ENCODE measurements at regions not wholly inside any gene's neighbourhood (a gene's known extent, or its start where the extent isn't known, plus 50 kb on each side); places are given as distances from the start of the nearest gene placed in this dataset.
"Not testable (repeated sequence)": the region's sequence is repeated elsewhere in the genome, so short reads cannot be mapped to it uniquely, and the experiment has no call there.

DNA sequence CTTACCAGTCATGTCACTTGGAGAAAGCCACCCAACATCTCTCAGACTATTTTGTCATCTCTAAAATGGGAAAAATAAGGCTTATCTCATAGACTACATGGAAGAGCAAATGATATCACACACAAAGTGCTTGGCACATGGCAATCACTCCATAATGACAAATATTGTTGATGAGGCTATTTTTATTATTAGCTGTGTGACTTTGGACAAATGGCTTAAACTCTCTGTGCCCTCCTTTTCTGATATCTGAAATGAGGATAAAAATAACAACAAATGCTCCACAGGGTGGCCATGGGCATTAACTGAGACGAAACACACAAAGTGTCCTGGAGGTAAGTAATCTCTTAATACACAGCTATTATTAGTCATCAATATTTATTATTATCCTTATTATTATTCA is 125.5 kb upstream of the HAND1 start:
- DNase-seq (ENCODE audit: low spot score), result no peak
- intact Hi-C loops (cut with DNase I), result no loop called here

DNA sequence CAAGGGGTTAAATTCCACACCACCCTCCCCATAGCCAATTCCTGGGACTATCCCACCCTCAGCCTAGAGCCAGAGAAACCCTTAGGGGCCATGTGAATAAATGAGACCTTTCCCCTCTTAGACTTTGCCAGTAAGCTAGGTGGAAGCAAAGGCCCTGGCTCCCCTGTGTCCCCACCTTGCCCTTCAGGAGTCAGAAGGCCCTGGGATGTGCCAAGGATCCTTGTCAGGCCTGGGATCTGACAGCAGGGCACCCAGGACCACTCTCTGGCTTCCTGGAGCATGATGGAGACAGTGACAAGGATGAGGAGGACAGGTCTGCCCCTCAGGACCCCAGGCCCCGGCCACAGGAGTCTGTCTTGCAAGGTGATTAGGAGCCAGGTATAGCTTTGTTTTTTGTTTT is 125.0 kb upstream of the HAND1 start:
- DNase-seq (ENCODE audit: low spot score), result no peak
- intact Hi-C loops (cut with DNase I), result no loop called here

DNA sequence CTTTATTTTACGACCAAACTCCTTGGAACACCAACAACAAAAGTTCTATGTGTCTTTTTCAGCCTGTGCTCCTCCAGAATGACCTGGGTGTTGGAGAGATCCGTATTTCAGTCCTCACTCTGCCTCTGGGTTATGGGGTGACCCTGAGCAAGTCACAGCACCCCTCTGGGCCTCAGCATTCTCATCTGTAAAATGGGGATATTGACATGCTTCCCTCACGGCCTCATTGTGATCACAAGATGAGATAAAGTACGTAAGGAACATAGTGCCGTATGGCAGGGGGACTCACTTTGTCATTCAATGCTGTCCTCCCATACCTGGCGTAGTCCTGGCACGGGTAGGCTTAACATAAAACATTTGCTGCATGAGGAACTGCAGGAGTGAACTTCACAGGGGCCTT is 123.0 kb upstream of the HAND1 start:
- intact Hi-C loops (cut with DNase I), result no loop called here
- no peak for DNase-seq (ENCODE audit: low spot score)

DNA sequence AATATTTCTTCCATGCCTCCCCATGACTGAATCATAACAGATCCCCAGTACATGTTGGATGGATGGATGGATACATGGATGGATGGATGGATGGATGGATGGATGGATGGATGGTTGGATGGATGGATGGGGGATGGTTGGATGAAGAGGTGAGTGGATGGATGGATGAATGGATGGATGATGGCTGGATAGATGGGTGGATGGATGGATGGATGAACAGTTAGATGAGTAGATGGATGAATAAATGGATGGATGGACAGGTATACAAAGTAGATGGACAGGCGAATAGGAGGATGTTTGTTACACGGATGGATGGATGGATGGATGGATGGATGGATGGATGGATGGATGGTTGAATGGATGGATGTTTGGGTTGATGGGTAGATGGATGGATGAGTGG is 120.0 kb upstream of the HAND1 start:
- intact Hi-C loops (cut with DNase I), result no loop called here
- no peak for DNase-seq (ENCODE audit: low spot score)

DNA sequence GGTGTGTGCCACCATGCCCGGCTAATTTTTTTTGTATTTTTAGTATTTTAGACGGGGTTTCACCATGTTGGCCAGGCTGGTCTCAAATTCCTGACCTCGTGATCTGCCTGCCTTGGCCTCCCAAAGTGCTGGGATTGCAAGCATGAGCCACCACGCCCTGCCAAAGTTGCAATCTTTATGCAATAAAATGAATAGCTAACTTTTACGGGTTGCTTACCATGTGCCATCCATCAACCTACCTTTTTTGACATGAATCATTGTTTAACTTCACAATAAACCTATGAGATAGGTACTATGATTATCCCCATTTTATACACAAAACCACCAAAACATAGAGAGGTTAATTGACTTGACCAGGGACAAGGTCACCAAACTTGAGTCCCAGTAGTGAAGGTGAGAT is 118.8 kb upstream of the HAND1 start:
- intact Hi-C loops (cut with DNase I); DNase-seq (ENCODE audit: low spot score): not testable (repeated sequence)

DNA sequence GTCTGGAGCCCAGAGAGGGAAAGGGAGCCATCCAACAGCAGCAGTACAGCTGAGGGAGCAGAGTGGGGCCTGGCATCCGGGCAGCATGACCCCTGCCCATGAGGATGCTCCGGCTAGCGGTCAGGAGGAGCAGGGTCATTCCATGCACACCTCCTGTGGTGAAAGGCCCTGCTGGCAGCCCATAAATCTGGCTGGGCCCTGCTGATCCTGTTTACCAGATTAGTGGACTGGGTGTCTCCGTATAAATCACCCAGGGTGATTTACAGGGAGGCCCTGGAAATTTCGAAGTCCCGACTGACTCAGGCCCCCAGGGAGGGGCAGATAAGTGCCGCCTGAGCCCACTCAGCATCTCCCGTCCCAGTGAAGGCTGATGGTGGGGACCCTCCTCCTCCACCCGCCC is 117.6 kb upstream of the HAND1 start:
- intact Hi-C loops (cut with DNase I), result no loop called here
- DNase-seq (ENCODE audit: low spot score), result no peak

DNA sequence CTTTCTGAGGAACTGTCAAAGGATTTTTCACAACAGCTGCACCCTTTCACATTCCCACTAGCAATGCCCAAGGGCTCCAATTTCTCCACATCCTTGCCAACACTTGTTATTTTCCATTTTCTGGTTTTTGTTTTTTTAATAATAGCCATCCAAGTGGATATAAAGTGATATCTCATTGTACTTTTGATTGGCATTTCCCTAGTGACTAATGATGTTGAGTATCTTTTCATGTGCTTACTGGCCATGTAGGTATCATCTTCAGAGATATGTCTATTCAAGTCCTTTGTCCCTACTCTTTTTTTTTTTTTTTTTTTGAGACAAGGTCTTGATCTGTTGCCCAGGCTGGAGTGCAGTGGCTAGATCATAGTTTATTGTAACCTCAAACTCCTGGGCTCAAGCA is 115.8 kb upstream of the HAND1 start:
- DNase-seq (ENCODE audit: low spot score), result no peak
- intact Hi-C loops (cut with DNase I), result no loop called here

DNA sequence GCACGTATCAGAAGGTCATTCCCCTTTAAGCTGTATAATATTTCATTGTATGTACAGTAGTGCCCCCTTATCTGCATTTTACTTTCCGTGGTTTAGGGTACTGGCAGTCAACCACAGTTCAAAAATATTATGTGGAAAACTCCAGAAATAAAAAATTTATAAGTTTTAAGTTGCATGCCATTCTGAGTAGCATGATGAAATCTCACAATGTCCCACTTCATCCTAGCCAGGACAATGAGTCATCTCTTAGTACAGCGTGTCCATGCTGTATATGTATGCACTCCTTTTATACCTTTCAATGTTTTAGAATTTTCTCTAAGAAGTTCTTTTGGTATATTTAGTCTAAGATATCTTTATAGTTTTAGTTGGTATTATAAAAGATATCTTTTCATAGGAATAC is 115.0 kb upstream of the HAND1 start:
- no peak for DNase-seq (ENCODE audit: low spot score)
- intact Hi-C loops (cut with DNase I), result no loop called here

DNA sequence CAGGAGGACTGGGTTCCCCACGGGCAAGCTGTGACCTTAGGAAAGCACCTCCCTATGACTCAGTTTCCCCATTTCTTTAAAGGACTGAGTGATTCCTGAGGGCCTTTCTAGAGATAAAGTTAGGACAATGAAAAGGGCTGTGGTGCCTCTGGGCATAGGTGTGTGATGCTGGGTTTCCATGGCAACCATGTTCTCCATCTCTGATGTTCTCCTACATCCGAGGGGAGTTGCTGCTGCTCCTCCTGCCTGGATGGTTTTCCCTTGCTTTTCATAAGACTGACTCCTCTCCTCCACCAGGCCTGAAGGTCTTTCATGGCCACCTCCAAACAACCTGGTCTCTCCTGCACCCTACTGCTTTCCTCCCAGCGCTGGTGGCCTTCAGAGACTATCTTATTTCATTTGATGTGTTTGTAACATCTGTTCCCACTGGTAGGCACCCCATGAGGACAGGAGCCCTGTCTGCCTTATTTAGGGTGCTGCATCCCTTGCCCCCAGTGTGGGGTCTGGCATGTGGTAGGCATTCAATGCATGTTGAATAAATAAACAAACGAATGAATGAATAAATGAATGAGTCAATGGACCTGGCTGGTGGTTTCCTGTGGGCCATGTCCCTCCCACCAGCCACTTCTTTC is 112.2 kb upstream of the HAND1 start:
- intact Hi-C loops (cut with DNase I), result no loop called here
- no peak for DNase-seq (ENCODE audit: low spot score)

DNA sequence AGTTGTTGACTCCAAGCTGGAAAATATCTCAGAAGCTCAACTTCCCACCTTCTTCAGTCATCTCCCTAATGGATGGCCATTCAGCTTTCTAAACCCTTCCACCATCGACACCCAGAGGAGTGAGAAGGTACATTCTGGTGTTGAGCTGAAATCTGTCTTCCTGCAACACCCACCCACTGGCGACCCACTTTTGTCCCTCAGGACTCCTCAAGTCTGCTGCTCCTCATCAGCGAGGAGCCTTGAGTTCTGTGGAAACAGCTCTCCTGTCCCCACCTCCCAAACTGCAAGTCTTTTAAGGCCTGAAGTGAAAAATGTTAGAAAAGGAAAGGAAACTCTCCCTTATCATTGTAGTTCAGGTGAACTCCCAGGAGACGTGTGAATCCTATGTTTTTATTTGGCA is 111.5 kb upstream of the HAND1 start:
- no peak for DNase-seq (ENCODE audit: low spot score)
- intact Hi-C loops (cut with DNase I), result no loop called here

DNA sequence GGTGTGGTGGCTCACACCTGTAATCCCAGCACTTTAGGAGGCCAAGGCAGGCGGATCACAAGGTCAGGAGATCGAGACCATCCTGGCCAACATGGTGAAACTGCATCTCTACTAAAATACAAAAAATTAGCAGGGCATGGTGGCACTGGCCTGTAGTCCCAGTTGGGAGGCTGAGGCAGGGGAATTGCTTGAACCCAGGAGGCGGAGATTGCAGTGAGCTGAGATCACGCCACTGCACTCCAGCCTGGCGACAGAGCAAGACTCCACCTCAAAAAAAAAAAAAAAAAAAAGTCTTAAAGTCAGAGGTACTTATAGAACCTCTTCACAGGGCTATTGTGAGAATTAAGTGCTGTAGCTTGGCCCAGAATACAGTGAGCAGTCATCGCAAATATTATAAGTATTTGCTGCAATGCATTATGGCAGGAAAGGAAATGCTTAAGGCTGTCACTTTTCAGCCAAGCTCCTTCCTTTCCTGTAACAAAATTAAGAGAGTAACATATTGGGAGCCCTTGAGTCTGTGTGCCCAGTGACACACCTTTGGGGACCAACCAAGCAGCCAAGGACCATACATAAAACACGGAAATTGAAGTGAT is 110.9 kb upstream of the HAND1 start:
- DNase-seq (ENCODE audit: low spot score); intact Hi-C loops (cut with DNase I): not testable (repeated sequence)

DNA sequence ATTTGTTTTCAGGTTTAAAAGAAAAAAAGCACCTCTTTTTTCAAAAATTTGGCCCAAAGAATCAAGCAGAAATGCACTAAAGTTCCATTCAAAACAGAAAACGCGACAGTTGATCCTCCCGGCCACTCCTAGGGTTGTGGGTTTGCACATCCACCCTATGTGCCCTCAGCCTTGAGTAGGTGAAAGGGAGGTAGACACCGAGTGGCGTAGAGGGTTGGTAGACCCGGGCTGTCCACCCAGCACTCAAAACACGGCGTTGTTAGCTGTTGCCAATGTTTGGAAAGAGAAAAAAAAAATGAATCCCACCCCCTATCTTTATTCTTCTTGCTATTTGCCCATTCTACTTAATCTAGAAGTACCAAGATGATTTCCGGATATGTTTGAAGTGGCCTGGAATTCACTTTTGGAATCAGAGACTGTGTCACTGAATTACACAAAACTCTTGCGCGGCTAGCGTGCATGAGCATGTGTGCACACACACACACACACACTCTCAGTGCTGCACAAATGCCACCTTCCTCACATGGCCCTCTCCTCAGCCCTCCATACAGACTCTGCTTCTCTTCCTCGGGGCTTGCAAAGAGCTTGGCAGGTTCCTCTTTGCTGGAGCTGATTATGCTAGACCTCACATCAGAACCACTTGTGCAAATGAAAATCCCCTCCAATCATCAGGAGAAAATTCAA is 110.2 kb upstream of the HAND1 start:
- intact Hi-C loops (cut with DNase I), result no loop called here
- DNase-seq (ENCODE audit: low spot score), result no peak

DNA sequence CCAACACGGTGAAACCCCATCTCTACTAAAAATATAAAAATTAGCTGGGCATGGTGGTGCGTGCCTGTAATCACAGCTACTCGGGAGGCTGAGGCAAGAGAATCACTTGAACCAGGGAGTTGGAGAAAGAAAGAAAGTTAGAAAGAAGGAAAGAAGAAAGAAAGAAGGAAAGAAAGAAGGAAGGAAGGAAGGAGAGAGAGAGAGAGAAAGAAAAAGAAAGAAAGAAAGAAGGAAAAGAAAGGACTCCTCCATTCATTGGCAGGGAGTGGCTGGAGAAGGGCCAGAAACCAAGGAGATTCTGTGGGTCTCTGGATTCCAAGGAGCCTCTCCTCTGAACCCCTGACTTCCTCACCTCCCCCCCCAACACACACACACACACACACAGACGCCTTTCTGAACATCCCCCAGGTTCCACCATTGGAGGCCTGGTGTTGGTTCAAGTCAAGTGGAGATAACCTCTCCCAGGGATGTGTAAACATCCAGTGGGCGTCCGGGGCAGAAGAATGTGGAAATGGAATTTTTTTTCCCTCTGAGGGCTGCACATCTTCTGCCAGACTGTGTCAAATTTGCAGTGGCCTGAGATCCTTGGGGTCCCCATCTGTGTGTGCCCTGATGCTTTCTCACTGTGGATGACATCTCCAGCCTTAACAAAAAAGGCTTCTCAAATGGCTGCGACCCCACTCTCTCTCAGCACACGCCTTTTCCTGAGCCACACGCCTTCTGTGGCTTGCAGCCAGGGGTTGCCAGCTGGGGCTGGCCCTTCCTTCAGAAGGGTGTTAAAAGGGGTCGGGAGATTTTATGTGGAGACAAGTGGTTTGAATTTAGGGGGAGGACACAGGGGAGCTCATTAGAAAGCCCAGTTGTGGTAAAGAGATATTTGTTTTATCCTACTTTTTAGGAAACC is 109.3 kb upstream of the HAND1 start:
- intact Hi-C loops (cut with DNase I), result no loop called here
- DNase-seq (ENCODE audit: low spot score), result no peak

DNA sequence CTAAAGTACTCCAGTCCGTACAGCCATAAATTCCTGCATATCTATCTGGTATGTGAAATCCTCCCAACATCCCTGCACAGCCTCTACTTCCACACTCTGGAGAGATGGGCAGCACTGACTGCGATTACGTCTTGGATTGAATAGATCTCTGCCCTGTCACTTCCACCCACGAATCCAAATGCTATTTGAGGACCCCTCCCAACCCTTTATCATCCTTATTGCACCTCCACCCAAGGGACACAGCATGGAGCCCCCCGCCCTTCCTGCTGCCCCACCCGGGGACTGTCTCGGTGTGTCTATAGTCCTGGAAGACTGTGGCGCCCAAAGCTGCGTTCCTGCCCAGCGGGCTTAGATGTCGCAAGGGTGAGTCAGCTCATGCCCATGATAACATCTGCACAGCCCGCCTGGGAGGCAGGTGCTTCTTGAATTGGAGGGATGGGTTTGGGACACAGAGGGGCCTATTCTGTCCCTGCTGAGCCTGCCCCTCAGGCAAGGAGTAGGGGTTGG is 105.7 kb upstream of the HAND1 start:
- intact Hi-C loops (cut with DNase I), result no loop called here
- DNase-seq (ENCODE audit: low spot score), result no peak

DNA sequence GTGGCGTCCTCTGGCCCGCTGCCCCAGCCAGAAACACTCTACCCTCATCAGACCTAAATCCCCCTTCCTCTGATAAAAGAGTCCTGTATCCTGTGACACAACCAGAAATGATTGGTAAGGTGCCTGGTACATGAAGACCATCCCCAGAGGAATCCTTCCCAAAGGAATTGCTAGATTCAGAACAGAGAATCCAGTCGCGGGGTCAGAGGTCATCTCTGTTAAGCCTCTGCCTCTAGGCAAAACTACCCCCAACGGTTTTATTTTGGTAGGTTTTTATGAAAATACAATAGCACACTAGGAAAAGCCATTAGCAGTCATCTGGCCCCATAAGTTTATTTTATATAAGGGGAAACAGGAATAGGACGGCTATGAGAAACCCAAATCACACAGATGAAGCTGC is 102.4 kb upstream of the HAND1 start:
- DNase-seq (ENCODE audit: low spot score), result no peak
- intact Hi-C loops (cut with DNase I), result no loop called here

DNA sequence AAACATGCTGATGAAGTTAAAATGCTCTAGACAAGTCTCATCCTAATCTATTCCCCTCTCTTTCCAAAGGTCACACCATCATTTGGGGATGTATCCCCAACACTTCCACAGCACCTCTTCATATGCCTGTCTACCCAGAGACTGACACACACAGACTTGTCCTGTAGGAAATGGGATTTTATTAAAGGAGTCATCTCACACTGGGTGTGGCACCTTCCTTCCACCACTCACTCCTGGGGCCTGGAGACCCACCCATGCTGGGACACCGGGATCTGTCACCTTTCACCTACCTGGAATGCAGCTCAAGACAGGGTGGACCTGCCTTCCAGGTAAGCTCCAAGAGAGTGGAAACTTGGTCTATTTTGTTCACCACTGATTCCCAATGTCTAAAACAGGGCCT is 99.4 kb upstream of the HAND1 start:
- no peak for DNase-seq (ENCODE audit: low spot score)
- intact Hi-C loops (cut with DNase I), result no loop called here

DNA sequence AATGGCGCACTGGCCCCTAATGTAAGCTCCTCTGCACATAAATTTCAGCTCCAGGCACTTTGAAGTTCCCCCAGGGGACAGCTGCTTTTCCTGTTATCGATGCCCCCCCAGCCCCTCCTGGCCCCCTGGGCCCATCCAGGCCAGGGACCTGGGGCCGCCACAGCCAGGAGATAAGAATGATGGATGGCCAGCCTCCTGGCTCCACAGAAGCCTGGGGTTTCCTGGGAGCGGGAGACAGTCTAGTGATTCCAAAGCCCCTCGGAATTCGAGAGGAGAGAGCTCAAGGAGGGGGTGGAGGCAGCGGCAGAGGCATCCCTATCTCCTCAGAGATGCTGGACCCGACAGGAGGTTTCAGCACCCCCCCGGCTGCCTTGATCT is 98.4 kb upstream of the HAND1 start:
- intact Hi-C loops (cut with DNase I), result no loop called here
- no peak for DNase-seq (ENCODE audit: low spot score)

DNA sequence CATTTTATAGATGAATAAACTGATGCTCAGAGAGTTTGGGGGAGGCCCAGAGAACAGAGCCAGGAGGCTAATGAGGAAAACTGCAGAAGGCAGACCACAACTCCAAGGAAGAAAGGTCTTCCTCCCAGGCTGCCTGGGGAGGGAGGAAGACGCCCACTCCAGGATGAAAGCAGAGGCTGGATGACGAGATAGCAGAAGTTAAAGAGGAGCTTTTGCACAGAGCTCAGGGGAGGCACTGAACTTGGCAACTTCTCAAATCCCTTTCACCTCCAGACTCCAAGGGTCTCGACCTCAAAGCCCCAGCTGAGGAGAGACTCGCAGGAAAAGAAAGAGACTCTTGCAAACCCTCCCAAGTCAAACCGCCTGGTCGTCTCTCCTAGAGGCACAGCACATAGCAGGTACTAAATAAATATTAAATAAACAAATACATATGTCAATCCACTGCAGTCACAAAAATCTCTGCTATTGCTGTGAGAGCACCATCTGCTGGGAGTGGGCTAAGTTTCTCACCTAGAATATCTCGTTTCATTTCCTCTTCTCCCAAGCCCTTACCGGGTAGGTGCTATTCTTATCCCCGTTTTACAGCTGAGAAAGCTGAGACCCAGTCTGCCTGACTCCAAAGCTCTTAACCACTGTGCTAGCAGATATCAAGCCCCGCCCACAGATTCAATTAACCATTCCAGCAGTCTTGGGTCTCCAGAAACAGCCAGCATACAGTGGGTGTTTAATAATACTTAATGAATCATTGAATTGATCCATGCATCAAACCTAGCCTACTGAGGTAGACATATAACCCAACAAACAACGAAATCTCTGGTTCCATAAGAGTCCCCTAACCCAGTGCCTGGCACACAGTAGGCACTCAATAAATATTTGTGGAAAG is 97.8 kb upstream of the HAND1 start:
- intact Hi-C loops (cut with DNase I), result no loop called here
- no peak for DNase-seq (ENCODE audit: low spot score)

DNA sequence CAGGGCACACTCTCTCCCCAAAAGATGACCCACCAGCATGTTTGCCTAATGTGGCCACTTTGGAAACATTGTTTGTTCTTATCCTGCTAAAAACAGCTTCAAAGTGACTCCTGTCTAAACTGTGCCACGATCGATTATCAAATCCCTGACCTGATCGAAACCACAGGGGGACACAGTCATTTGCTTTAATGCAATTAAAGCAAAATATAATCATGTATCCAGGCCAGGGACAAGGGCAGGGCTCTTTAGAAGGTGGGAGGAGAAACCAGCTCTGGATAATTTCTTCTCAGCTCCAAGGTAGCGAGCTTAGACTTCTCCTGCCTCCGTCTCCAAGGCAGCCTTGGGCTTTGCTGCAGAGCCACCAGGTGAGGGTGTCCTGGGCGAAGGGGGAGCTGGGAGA is 95.0 kb upstream of the HAND1 start:
- no peak for DNase-seq (ENCODE audit: low spot score)
- intact Hi-C loops (cut with DNase I), result no loop called here
